GM12892 (cell line): ENCODE measurements at regions not wholly inside any gene's neighbourhood (a gene's known extent, or its start where the extent isn't known, plus 50 kb on each side); places are given as distances from the start of the nearest gene placed in this dataset.
"Not testable (repeated sequence)": the region's sequence is repeated elsewhere in the genome, so short reads cannot be mapped to it uniquely, and the experiment has no call there.

Experiments used
- DNase-seq: peaks from one replicate; pipeline ENCODE4 v3.0.0; 2011; ENCODE audit not compliant: insufficient read length
- FAIRE-seq: peaks from 2 replicates; lab custom pipeline; 2011; peaks lifted over from hg19 to GRCh38; lab: Jason Lieb, UNC
- POLR2A ChIP-seq: IDR thresholded peaks from 2 replicates; pipeline ENCODE4 v1.6.1; 2011; ENCODE audit warnings: low read depth, low read length, control low read depth
- POLR2AphosphoS5 ChIP-seq: IDR thresholded peaks from 2 replicates; pipeline ENCODE4 v1.6.1; 2011; ENCODE audit warnings: low read depth, low read length, control low read depth
- TAF1 ChIP-seq: IDR thresholded peaks from 2 replicates; pipeline ENCODE4 v1.6.1; 2011; ENCODE audit warnings: low read depth, mild to moderate bottlenecking, control low read depth, low read length, borderline replicate concordance

- FAIRE-seq, result no peak
- no peak for DNase-seq
- no peak for TF ChIP-seq POLR2AphosphoS5
- TF ChIP-seq TAF1, result no peak
- no peak for TF ChIP-seq POLR2A
These were observed 79.3 kb upstream of the SHOX start for GRCh38 chrX:551306-551705.

GRCh38 chrX:552496-552895 is 78.1 kb upstream of the SHOX start:
- DNase-seq (no peak), FAIRE-seq (no peak)
- TF ChIP-seq POLR2A, result no peak
- no peak for TF ChIP-seq TAF1
- no peak for TF ChIP-seq POLR2AphosphoS5

- no peak for TF ChIP-seq POLR2A
- DNase-seq, result no peak
- FAIRE-seq, result no peak
These were observed 76.3 kb upstream of the SHOX start for GRCh38 chrX:554271-554670.

- FAIRE-seq (no peak), DNase-seq (no peak)
- TF ChIP-seq TAF1 (no peak), POLR2AphosphoS5 (no peak), POLR2A (no peak)
These were observed 74.6 kb upstream of the SHOX start for GRCh38 chrX:555725-556666.

DNA sequence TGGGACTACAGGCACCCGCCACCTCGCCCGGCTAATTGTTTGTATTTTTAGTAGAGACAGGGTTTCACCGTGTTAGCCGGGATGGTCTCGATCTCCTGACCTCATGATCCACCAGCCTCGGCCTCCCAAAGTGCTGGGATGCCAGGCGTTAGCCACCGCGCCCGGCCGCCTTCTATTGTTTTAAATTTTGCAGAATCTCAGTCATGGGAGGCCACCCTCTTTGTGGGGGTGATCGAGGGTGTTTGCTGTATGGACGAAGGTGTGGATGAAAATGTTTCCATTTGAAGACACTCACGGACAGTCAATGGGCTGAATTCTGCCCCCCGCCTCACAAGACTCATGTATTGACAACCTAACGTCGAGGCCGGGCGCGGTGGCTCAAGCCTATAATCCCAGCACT is 73.0 kb upstream of the SHOX start:
- not testable (repeated sequence) for DNase-seq, FAIRE-seq

DNA sequence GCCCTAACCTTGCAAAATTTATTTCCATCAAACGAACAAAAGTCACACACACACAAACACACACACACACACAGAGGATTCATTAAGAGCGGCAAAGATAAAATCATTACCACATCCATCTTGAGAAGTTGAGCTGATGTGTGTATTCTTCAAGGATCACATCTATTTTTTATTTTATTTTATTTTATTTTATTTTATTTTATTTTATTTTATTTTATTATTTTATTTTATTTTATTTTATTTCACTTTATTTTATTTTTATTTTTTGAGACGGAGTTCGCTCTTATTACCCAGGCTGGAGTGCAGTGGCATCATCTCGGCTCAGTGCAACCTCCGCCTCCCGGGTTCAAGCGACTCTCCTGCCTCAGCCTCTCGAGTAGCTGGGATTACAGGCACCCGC is 71.3 kb upstream of the SHOX start:
- DNase-seq, FAIRE-seq: not testable (repeated sequence)

- TF ChIP-seq TAF1 (no peak), POLR2AphosphoS5 (no peak), POLR2A (no peak)
- FAIRE-seq (no peak), DNase-seq (no peak)
These were observed 62.7 kb upstream of the SHOX start for GRCh38 chrX:567891-568290.

DNA sequence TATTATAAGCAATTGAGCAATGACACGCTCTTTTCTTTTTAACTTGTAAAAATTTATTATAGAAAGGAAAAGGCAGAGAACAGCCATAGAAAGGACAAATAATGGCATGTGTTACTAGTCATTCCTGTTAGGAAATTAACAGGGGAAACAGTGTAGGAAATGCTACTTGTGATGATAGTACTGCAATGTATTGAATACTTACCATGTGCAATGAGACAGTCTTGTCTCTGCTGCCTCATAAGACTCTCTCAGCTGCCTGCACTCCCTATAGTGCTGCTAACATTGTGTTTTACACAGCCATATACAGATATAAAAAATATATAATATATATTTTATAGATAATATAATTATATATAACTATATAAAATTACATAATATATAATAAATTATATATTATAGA is 62.3 kb upstream of the SHOX start:
- FAIRE-seq (no peak), DNase-seq (no peak)
- TF ChIP-seq POLR2AphosphoS5 (no peak), POLR2A (no peak), TAF1 (no peak)

DNA sequence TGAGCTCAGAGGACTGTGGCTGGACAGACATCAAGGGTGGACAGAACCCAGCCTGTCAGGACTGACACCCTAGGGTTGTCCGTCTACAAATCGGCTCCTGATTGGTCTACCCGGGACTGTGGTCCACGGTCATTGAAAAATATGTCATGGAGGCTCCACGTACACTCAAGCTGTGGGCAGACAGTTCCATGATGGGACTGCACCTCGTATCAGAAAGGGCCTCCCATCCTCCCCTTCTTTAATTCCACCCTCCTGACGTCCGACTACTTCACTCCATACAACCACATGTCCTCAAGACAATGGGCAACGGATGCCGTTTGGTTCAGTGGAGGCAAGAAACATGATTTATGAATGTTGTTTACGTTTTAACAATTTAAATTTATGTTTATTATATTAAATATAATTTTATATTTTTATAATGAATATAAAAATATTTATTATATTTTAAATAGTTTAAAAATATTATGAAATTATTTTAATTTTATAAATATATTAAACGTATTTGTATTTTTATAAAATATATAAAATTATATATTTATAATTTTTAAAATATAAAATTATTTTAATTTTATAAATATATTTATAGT is 58.0 kb upstream of the SHOX start:
- FAIRE-seq (no peak), DNase-seq (no peak)
- no peak for TF ChIP-seq POLR2A
- no peak for TF ChIP-seq TAF1

GRCh38 chrX:574251-574650 is 56.3 kb upstream of the SHOX start:
- TF ChIP-seq POLR2A, result no peak
- TF ChIP-seq TAF1, result no peak
- no peak for TF ChIP-seq POLR2AphosphoS5
- FAIRE-seq (no peak), DNase-seq (no peak)

DNA sequence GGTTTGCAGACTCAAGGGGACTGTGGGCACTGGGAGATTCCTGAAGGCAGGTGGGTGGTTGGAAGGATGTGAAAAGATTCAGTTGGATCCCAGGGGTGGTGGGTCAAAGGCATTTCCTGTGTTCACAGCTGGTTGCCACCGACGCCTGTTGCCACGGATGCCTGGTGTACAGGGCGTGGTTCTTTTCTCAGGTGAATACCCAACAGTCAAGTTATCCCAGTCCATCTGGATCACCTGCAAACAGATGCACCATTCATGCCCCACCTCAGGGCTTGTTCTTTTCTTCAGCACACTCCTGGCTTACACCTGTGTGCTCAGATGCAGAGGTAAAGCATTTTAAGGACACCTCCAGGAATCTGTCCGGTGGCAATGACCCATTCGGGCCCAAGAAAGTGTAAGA is 55.8 kb upstream of the SHOX start:
- DNase-seq, result no peak
- no peak for FAIRE-seq
- no peak for TF ChIP-seq TAF1
- no peak for TF ChIP-seq POLR2A
- TF ChIP-seq POLR2AphosphoS5, result no peak

DNA sequence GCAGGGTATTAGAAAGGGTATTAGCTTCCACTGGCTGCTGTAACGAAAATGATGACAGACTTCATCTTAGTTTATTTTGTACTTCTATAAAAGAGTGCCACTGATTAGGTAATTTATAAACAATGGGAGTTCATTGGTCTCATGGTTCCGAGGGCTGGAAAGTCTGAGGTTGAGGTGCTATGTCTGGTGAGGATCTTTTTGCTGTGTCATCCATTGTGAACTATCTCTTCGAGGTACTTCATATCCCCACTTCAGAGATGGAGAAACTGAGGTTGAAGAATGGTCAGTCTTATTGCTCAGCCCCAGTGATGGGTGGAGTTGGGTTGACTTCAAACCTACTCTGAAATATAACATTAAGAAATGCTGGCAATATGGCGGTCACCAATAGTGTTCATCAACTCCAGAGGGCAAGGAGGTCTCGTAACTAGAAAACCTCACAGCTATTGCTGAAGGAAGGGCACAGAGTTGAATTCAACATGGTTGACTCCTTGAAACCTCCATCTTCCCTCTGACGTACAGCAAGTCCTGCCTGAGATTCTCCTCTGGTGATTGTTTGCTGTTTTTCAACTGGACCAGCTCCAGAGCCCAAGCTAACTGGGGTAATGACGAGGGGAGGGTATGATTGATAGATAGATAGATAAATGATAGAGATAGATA is 53.6 kb upstream of the SHOX start:
- TF ChIP-seq POLR2AphosphoS5, result no peak
- no peak for TF ChIP-seq POLR2A
- no peak for TF ChIP-seq TAF1
- FAIRE-seq (no peak), DNase-seq (no peak)
